WI38 (cell line): ENCODE measurements at regions not wholly inside any gene's neighbourhood (a gene's known extent, or its start where the extent isn't known, plus 50 kb on each side); places are given as distances from the start of the nearest gene placed in this dataset.

Experiments used
- H3K4me3 ChIP-seq: 2 replicates; pipeline ENCODE4 v1.5.1; 2011; ENCODE audit warnings: low read depth, mild to moderate bottlenecking, control low read depth, low read length
- TF ChIP-seq, protein P1 (sequence below): IDR thresholded peaks from 2 replicates; pipeline ENCODE4 v1.5.1; 2012; ENCODE audit warnings: low read depth, mild to moderate bottlenecking, control low read depth, low read length

DNA sequence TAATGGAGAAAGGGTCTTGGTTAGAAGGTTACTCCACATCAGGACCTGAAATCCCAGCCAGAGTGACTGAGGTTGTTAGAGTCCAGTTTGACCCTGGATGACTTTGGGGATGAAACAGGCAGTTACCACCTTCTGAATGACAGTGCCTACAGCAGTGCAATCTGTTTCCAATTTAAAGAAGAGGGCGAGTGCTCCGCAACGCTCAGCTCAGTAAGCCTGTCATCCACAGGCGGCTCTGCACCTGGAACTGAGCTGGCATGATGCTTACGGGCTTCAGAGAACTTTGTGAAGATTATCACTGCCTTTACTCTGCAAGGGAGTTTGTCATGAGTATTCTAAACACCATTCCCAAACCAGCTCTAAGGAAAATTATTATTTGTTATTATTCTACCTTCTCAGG is 127.7 kb upstream of the SLC24A5 start:
- no peak overlapping the region for H3K4me3 ChIP-seq
- TF ChIP-seq, protein P1, sequence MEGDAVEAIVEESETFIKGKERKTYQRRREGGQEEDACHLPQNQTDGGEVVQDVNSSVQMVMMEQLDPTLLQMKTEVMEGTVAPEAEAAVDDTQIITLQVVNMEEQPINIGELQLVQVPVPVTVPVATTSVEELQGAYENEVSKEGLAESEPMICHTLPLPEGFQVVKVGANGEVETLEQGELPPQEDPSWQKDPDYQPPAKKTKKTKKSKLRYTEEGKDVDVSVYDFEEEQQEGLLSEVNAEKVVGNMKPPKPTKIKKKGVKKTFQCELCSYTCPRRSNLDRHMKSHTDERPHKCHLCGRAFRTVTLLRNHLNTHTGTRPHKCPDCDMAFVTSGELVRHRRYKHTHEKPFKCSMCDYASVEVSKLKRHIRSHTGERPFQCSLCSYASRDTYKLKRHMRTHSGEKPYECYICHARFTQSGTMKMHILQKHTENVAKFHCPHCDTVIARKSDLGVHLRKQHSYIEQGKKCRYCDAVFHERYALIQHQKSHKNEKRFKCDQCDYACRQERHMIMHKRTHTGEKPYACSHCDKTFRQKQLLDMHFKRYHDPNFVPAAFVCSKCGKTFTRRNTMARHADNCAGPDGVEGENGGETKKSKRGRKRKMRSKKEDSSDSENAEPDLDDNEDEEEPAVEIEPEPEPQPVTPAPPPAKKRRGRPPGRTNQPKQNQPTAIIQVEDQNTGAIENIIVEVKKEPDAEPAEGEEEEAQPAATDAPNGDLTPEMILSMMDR: no peak

DNA sequence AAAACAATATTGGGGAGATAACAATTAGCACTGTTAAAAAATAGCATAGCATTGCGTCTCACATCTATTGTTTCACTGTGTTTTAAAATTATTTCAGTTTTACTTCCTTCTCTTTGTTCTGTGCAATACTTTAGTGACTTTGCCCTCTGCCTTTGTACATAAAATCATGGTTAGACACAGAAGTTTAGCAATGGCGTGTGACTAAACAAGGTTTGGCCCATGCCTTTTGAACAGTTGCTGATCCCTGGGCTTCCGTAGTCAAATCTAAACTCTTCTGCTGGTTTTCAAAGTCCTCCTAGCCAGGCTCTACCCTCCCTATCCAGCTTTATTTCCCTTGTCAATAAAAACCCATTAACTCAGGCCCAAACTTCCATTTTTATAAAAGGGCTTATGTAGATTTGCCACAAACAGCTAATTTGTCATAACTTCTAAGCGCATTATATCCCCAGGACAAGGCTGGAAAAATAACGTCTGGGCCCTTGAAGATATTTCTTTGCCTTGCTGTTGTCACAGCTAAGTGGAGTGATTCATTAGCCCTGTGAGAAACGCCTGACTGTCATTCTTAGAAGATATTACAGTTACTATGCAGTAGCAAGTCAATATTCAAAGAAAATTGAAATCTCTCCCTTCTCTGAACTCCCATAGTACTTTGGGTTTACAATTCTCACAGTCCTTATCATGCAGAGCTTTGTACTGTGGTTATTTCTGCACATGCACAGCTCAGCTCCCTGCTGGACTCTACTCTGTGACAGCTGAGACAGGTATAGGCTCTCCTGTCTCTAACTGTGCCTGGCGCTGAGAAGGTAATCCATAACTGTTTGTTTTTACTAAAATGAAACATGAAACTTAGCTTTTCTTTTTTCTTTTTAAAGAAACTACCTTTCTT is 123.4 kb upstream of the SLC24A5 start:
- TF ChIP-seq, protein P1: no peak
- no peak overlapping the region for H3K4me3 ChIP-seq

DNA sequence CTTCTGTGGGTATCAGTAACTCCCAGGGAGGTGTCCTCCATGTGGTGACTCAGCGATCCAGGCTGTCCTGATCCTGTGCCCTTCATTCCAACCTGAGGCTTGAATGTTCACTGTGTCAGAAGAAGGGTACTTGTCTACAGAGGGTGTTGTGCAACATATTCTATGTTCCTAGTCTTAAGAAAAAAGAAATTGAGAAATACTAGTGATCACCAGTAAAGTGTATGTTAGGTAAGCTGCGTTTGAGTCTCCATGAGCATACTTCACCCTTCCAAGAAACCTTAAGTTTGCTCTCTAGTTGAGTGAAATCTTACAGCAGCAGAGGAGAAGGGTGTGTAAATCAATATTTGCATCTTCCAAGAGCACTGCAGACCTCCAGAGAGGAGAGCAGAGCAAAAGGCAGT is 122.2 kb upstream of the SLC24A5 start:
- H3K4me3 ChIP-seq: no peak overlapping the region
- TF ChIP-seq, protein P1: no peak

DNA sequence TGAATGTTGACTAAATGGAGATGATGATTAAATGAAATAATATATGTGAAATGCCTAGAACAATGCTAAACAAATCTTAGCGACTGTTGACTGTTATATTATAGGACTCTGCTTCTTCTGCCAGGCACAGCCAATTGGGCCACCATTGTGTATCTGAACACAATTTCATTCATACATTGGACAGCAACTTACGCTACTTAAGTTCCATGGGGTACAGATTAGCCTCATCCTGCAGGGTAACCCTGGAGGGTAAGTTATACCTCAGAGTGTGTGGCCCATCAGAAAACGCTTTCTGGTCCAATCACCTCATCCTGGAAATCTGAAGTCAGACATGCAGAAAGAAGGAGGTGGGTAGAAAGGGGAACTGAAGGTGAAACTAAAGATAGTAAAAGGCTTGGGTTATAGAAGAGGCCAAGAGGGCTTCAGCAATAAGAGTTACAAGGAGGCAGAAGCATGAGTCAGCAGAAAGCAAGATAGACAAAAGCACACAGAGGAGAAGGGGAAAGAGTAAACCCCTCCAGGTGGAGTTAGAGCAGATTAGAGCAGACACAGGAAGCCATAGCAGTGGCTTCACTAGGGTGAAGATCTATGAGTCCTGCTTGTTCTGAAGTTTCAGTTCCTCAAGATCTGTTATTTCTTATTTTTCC is 119.3 kb upstream of the SLC24A5 start:
- TF ChIP-seq, protein P1: no peak

DNA sequence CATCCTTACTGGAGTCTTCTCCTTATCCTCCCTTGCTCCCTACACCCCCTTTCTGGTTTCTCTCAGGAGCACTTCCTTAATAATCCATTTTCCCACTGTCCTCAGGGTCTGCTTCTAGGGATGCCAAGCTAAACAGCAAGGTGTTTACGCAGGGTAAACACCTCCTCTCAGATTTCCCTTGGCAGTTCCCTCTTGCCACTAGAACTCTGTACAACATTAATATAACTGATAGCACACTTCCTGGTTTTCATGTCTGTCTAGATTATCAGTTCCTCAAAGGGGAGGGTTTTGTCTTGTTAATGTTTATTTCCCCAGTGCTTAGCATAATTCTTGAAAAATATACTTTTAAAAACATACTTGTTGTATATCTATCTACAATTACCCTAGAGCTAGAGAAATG is 118.0 kb upstream of the SLC24A5 start:
- H3K4me3 ChIP-seq: no peak overlapping the region
- TF ChIP-seq, protein P1: no peak

More for the DNA sequence above, 119.3 kb upstream of the SLC24A5 start:
- H3K4me3 ChIP-seq: no peak overlapping the region

DNA sequence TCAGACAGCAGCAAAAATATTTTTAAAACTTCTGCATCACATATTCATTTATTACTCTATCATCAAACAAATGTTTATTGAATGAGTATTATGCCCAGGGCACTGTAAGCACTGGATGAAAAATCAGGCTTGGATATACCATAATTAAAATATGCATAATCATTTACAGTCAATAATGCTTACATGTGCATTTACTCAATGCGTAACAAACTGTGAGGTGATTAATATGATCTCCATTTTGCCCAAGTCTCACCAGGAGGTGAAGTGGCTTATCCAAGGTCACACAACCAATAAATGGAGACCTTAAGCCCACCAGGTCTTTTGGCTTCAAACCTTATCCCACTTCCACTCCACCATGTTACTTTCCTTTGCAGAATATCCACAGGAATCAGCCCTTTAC is 117.3 kb upstream of the SLC24A5 start:
- TF ChIP-seq, protein P1: no peak
- no peak overlapping the region for H3K4me3 ChIP-seq

DNA sequence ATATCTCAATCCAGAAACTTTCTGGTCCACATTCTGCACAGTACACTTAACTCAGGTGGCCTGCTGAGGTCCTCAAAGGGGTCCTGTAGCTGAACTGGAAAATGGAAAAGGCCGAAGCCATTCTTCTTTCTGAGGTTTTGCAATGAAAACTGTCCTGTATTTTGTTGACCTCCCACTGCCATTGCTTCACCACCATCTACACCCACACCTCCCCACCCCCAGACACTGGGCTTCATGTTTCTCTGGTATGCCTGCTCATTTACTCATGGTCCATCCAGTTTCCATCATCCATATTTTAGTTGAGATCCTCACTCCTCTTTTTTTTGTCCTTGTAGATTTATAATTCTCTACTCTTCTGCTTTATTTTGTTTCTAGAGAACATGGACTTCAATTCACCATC is 115.7 kb upstream of the SLC24A5 start:
- TF ChIP-seq, protein P1: no peak
- no peak overlapping the region for H3K4me3 ChIP-seq
